HepG2 (cell line): ENCODE measurements at regions not wholly inside any gene's neighbourhood (a gene's known extent, or its start where the extent isn't known, plus 50 kb on each side); places are given as distances from the start of the nearest gene placed in this dataset.

Source experiments
- CREM ChIP-seq, 2 experiments: sonication (generic) in 1 of 2; formaldehyde crosslinking in 1 of 2; IDR thresholded peaks; 2 replicates each; pipeline versions ENCODE4 v1.4.0 to v1.6.1; 2016 to 2020; ENCODE audit warnings: antibody characterized with exemption in 1 of 2, mild to moderate bottlenecking in 1 of 2, missing genetic modification reagents in 1 of 2
- EZH2 ChIP-seq: conservative IDR thresholded peaks from 2 replicates; pipeline ENCODE4 v1.6.1; 2012; ENCODE audit warnings: mild to moderate bottlenecking, low read depth, low read length, moderate library complexity
- MTA1 ChIP-seq: sonication (generic); formaldehyde crosslinking; IDR thresholded peaks from 2 replicates; pipeline ENCODE4 v1.4.0; 2020; ENCODE audit warnings: missing genetic modification reagents, mild to moderate bottlenecking, borderline replicate concordance
- MXI1 ChIP-seq: IDR thresholded peaks from 3 replicates; pipeline ENCODE4 v1.6.1; 2012; ENCODE audit warnings: low read depth, low read length, inconsistent platforms, borderline replicate concordance
- POLR2AphosphoS5 ChIP-seq: IDR thresholded peaks from 2 replicates; pipeline ENCODE4 v1.6.1; 2012; ENCODE audit warnings: low read depth, low read length
- RXRB ChIP-seq: IDR thresholded peaks from 2 replicates; pipeline ENCODE4 v1.6.1; 2016; ENCODE audit warnings: borderline replicate concordance, missing genetic modification reagents, missing compliant biosample characterization
- SRY ChIP-seq: sonication (generic); formaldehyde crosslinking; IDR thresholded peaks from 2 replicates; pipeline ENCODE4 v1.8.0; 2022; ENCODE audit warnings: mild to moderate bottlenecking, missing genetic modification reagents
- TF ChIP-seq, protein P1 (sequence below): sonication (generic); formaldehyde crosslinking; IDR thresholded peaks from 2 replicates; pipeline ENCODE4 v1.5.0; 2020; ENCODE audit warnings: missing genetic modification reagents
- TF ChIP-seq, protein P2 (sequence below): sonication (generic); formaldehyde crosslinking; IDR thresholded peaks from 2 replicates; pipeline ENCODE4 v1.4.0; 2020; ENCODE audit warnings: missing genetic modification reagents
- TF ChIP-seq, protein P3 (sequence below): sonication (generic); formaldehyde crosslinking; IDR thresholded peaks from 2 replicates; pipeline ENCODE4 v1.5.0; 2020; ENCODE audit warnings: mild to moderate bottlenecking, missing genetic modification reagents, moderate library complexity

DNA sequence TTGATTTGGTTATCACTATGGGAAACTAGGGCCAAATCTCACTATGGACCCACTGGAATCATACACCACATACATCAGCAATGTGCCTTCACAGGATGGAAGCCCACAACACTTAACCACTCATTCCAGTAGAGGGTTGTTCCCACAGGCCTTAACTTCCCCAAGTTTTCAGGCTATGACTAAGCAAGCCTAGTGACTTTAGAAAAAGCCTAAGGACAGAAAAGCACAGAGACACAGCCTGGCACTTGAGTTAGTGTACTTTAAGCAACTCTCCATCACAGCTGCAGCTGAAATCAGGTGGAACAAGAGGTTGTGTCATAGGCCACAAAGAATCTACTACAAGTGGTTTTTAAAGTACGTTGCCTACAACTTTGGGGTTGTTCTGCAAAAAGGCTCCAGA is 128.7 kb downstream of the LRRN1 start:
- TF ChIP-seq POLR2AphosphoS5 (no peak), MXI1 (no peak), SRY (CRISPR knock-in tag) (no peak), MTA1 (CRISPR knock-in tag) (no peak), RXRB (CRISPR knock-in tag) (no peak), CREM (IDR thresholded peaks at IDR 0.05) (no peak), CREM (CRISPR knock-in tag; IDR thresholded peaks at IDR 0.05) (no peak), EZH2 (no peak)
- TF ChIP-seq, protein P1, sequence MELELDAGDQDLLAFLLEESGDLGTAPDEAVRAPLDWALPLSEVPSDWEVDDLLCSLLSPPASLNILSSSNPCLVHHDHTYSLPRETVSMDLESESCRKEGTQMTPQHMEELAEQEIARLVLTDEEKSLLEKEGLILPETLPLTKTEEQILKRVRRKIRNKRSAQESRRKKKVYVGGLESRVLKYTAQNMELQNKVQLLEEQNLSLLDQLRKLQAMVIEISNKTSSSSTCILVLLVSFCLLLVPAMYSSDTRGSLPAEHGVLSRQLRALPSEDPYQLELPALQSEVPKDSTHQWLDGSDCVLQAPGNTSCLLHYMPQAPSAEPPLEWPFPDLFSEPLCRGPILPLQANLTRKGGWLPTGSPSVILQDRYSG (CRISPR knock-in tag) = no peak
- TF ChIP-seq, protein P2, sequence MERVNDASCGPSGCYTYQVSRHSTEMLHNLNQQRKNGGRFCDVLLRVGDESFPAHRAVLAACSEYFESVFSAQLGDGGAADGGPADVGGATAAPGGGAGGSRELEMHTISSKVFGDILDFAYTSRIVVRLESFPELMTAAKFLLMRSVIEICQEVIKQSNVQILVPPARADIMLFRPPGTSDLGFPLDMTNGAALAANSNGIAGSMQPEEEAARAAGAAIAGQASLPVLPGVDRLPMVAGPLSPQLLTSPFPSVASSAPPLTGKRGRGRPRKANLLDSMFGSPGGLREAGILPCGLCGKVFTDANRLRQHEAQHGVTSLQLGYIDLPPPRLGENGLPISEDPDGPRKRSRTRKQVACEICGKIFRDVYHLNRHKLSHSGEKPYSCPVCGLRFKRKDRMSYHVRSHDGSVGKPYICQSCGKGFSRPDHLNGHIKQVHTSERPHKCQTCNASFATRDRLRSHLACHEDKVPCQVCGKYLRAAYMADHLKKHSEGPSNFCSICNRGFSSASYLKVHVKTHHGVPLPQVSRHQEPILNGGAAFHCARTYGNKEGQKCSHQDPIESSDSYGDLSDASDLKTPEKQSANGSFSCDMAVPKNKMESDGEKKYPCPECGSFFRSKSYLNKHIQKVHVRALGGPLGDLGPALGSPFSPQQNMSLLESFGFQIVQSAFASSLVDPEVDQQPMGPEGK (CRISPR knock-in tag) = no peak
- TF ChIP-seq, protein P3, sequence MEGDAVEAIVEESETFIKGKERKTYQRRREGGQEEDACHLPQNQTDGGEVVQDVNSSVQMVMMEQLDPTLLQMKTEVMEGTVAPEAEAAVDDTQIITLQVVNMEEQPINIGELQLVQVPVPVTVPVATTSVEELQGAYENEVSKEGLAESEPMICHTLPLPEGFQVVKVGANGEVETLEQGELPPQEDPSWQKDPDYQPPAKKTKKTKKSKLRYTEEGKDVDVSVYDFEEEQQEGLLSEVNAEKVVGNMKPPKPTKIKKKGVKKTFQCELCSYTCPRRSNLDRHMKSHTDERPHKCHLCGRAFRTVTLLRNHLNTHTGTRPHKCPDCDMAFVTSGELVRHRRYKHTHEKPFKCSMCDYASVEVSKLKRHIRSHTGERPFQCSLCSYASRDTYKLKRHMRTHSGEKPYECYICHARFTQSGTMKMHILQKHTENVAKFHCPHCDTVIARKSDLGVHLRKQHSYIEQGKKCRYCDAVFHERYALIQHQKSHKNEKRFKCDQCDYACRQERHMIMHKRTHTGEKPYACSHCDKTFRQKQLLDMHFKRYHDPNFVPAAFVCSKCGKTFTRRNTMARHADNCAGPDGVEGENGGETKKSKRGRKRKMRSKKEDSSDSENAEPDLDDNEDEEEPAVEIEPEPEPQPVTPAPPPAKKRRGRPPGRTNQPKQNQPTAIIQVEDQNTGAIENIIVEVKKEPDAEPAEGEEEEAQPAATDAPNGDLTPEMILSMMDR = no peak
